ENCODE measurements at regions not wholly inside any gene's neighbourhood (a gene's known extent, or its start where the extent isn't known, plus 50 kb on each side); places are given as distances from the start of the nearest gene placed in this dataset.
"Not testable (repeated sequence)": the region's sequence is repeated elsewhere in the genome, so short reads cannot be mapped to it uniquely, and the experiment has no call there.

- H3K27me3 ChIP-seq, result no peaks in the 10 kb centered on the region
- WGBS, 2 donors, result 58 to 85% methylated on average over 2 of the region's 2 CpGs
- H3K4me3 ChIP-seq, result no peak overlapping the region
- no peaks in the 10 kb centered on the region for H3K4me1 ChIP-seq
- no peak overlapping the region for H3K27ac ChIP-seq
- DNase-seq (ENCODE audit: low spot score in 2 of 2), result no peak
- H3K36me3 ChIP-seq, result no peaks in the 10 kb centered on the region
- no peaks in the 10 kb centered on the region for H3K9me3 ChIP-seq
- TF ChIP-seq POLR2A (IDR thresholded peaks at IDR 0.05) (no peak), EP300 (IDR thresholded peaks at IDR 0.05) (no peak), CTCF (IDR thresholded peaks at IDR 0.05) (no peak)
These were observed 134.4 kb upstream of the GRIP1 start for GRCh38 chr12:66813137-66813892.

- Histone ChIP-seq H3K27ac (no peak overlapping the region), H3K27me3 (no peaks in the 10 kb centered on the region), H3K4me3 (no peak overlapping the region), H3K9me3 (no peaks in the 10 kb centered on the region), H3K4me1 (no peaks in the 10 kb centered on the region), H3K36me3 (no peaks in the 10 kb centered on the region)
- no peak for DNase-seq (ENCODE audit: low spot score in 2 of 2)
- TF ChIP-seq POLR2A (IDR thresholded peaks at IDR 0.05), result no peak
These were observed 140.7 kb upstream of the GRIP1 start for GRCh38 chr12:66819587-66819986.

- Histone ChIP-seq H3K27ac (no peak overlapping the region), H3K27me3 (no peaks in the 10 kb centered on the region), H3K4me1 (no peaks in the 10 kb centered on the region), H3K9me3 (no peaks in the 10 kb centered on the region), H3K36me3 (no peaks in the 10 kb centered on the region), H3K4me3 (no peak overlapping the region)
- no peak for DNase-seq (ENCODE audit: low spot score in 2 of 2)
- TF ChIP-seq POLR2A (IDR thresholded peaks at IDR 0.05) (no peak), CTCF (IDR thresholded peaks at IDR 0.05) (no peak), EP300 (IDR thresholded peaks at IDR 0.05) (no peak)
These were observed 144.1 kb upstream of the GRIP1 start for GRCh38 chr12:66822961-66823360.

- H3K36me3 ChIP-seq, result no peaks in the 10 kb centered on the region
- WGBS, 2 donors, result 67 to 72% methylated on average over 5 of the region's 5 CpGs
- TF ChIP-seq POLR2A (IDR thresholded peaks at IDR 0.05) (no peak), EP300 (IDR thresholded peaks at IDR 0.05) (no peak)
- H3K27ac ChIP-seq, result no peak overlapping the region
- no peaks in the 10 kb centered on the region for H3K4me1 ChIP-seq
- H3K9me3 ChIP-seq, result no peaks in the 10 kb centered on the region
- no peak for DNase-seq (ENCODE audit: low spot score in 2 of 2)
- H3K4me3 ChIP-seq, result no peak overlapping the region
- no peaks in the 10 kb centered on the region for H3K27me3 ChIP-seq
These were observed 145.1 kb upstream of the GRIP1 start for GRCh38 chr12:66823857-66824570.

- not testable (repeated sequence) for DNase-seq (ENCODE audit: low spot score in 2 of 2); H3K27ac ChIP-seq; H3K27me3 ChIP-seq; H3K9me3 ChIP-seq; H3K4me1 ChIP-seq; H3K4me3 ChIP-seq; H3K36me3 ChIP-seq
- 93 to 95% methylated on average over 2 of the region's 2 CpGs for WGBS, 2 donors
These were observed 147.0 kb upstream of the GRIP1 start for GRCh38 chr12:66825921-66826320.

GRCh38 chr12:66829660-66830325 lies 150.9 kb upstream of the GRIP1 start:
- WGBS, 2 donors, result 88 to 95% methylated on average over 3 of the region's 3 CpGs
- Histone ChIP-seq H3K4me3 (no peak overlapping the region), H3K27ac (no peak overlapping the region), H3K9me3 (no peaks in the 10 kb centered on the region), H3K27me3 (no peaks in the 10 kb centered on the region), H3K4me1 (no peaks in the 10 kb centered on the region), H3K36me3 (no peaks in the 10 kb centered on the region)
- DNase-seq (ENCODE audit: low spot score in 2 of 2), result no peak
- no peak for TF ChIP-seq EP300 (IDR thresholded peaks at IDR 0.05)
- TF ChIP-seq CTCF (IDR thresholded peaks at IDR 0.05), result no peak
- no peak for TF ChIP-seq POLR2A (IDR thresholded peaks at IDR 0.05)

Measured in tibial nerve (tissue), 4 donors.